HT-29 (cell line): ENCODE measurements at regions not wholly inside any gene's neighbourhood (a gene's known extent, or its start where the extent isn't known, plus 50 kb on each side); places are given as distances from the start of the nearest gene placed in this dataset.

Experiments
- DNase-seq: peaks from one replicate; pipeline ENCODE4 v3.0.0-alpha.2; 2015; ENCODE audit warnings: low spot score

DNA sequence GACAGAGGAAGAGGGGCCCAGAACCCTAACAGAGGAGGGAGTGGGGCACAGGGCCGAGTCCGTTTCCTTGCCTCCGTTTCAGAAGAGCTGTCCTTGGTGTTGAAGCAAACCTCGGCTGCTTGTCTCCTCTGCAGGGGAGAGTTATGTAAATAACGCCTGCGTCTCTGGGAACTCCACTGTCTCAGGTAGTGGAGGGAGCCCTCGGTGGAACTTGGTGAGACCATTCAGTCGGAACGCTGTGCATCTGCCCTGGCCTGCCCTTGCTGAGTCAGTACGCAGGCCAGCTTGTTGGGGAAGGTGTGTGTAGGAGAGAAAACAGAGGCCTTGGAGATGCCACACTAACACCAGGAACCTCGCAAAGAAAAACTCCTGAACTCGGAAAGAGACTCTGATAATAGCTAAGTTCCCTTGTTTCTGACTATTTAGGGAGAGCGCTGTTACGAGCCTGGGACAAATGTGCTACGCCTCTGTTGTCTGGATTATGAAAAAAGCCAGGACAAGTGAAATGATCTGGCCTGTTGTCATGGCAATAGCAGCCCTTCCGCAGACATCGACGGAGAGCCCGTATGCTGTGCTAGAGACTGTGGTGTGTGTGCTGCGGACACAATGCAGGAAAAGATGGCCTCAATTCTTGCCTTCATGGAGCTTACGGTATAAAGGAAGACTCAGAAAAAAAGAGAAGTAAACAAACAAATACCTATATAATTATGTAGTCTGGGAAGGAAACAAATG, 94.6 kb upstream of the AKT3 start:
- peak; percentile 7 for DNase-seq

DNA sequence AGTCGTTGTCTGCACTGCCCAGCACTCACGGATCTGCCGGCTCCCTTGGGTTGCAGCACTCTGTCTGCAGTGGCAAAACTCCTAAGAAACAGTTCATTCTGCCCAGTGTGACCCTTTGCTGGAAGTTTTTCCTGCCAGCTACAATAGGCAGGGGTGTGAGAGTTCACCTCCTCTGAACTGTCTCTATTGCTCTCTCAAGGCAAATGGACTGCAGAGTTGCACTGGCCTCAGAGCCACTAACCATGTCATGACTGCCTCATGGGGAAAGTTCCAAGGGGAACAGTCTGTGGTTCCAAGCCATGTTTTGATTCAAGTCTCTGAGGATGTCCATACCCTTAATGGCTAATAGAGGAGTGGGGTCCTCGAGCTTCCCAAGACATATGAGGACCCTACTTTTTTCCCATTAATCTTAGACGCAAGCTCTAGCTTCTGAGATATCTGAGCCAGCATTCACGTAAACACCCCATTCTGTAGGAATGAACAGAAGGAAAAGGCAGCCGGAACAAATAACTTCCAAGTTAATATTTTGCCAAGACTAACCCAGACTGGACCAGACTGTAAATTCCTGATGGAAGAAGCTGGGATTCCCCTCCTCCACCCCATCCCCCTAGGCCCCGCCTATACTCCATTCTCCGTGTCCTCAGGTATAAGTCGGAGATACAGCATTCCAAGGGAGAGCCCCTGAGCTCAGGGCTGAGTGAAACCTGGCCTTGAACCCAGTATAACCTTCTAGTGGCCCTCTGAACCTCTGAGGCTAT, 93.8 kb upstream of the AKT3 start:
- no peak for DNase-seq

DNA sequence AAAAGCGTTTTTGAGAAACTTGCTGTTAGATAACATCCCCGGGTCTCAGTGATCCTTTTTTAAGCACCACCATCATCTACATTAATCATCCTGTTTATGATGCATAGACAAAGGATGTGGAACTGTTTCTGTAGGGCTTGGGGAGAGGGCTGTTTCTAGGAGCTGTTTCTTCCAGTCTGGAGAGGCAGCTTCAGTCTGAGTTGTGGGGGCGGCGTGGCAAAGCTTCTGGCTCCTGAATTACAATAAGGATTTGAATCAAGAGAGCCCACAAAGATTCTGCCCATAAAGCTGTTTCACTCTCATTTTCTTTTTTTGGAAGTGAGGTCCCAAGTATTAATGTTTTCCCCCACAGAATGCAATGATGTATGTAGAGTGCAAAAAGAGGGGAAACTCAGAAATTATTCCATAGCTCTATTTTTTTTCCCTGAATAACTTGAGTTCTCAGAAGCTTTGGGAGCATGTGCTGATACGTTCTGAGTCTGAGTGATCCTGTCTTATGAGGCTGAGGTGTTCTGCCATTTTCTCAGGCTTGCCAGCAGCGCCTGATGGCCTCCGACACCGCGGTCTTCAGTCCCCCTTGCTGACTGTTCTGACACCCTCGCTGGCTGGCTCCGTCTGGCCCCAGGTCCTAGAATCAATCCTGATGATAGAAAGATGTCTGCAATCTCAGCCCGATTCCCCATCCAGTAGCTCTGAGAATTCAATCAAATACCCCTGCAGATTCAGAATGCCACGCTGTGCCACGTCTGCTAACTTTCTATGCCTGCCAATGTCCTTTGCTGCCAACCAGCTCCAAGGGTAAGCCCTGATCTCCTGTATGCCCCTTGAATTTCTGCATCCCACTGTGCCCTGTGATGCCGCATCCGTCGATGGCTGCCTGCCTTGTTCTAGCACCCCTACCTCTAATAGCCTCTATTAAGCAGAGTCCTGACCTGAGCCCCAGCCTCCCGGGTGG, 92.4 kb upstream of the AKT3 start:
- no peak for DNase-seq

DNA sequence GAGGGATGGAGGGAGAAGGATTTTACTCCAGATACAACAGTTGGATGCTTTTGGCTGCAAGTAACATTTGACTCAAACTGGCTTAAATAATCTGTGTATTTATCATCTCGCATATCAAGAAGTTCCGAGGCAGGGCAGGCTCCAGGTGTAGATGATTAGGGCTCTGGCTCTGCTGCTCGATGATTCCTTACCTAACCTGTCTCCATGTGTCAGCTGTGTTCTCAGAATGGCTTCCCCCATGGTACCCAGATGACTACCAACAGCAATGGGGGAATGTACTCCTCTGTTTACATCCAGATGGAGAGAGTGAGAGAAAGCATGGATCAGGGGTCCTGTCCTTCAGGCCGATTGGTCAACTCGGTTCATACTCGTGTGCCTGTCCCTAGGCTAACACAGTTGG, 90.4 kb upstream of the AKT3 start:
- DNase-seq = no peak

DNA sequence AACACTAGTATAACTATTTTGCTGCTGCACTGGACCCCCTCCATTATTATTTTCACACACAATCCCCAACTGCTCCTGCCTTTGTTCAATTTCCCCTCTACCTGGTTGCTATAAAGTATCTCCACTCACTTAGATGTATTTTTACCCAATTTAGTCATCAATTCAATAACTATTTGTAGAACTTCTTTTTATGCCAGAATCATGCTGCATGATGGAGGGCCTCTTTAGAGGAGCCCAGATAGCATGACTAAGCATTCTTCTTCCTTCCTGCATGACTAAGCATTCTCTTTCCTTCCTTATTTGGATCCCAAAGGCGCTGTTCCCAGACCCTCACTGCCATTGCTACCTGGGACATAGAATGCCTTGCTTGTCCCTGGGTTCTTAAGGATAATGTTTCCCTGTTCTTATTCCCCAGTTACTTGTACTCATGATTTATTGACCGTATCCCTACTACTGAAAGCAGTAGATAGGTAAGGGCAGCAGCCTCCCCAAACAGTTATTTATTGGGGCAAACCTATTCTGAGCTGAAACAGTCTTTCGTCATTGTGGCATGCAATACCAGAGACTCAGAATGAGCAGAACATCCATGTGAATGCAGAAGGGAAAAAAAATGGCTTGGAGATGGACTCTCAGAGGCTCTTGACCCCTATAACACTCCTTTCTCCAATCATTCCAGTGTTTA, 89.3 kb upstream of the AKT3 start:
- DNase-seq = no peak

DNA sequence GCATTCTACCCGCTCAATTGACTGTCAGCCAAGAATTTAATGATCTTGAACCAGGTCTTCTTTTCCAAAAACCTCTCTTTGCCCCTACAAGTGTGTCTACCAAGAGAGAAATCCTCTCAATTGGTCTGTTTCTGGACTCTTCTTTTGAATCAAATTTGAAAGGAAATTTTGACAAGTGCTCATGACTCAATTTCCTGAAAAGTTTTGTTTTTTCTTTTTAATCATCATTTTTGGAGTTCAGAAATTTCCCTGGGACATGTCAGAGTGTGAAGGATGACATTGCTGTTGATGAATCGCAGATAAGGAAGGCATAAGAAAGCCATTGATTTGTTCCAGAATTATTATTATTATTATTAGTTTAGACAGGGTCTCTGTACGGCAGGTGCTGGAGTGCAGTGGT, 88.2 kb upstream of the AKT3 start:
- no peak for DNase-seq

DNA sequence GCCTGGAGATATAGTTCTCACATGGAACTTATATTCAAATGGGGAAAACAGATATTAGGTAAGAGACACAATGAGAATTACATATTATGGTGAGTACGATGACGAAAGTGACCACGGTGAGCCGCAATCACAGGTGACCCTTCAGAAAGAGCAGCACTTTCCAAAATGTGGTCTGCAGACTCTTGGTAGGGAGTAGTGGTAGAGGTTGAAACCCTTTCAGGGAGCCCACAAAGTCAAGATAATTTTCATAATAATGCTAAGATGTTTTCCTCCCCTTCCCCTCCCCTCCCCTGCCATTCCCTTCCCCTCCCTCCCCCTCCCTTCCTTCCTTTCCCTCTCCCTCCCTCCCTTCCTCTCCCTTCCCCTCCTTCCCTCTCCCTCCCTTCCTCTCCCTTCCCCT, 83.5 kb upstream of the AKT3 start:
- no peak for DNase-seq

DNA sequence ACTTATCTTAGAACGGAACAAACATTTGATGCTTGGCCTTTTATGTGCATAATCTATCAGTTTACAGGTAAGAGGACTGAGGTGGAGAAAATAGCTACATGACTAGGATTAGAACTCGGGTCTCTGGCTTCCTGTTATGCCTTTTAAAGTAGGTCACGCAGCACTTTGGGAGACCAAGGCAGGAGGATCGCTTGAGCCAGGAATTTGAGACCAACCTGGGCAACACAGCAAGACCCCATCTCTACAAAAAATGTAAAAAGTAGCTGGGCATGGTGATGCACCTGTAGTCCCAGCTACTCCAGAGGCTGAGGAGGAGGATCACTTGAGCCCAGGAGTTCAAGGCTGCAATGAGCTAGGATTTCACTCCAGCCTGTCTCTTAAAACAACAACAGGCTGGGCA, 81.9 kb upstream of the AKT3 start:
- DNase-seq = no peak

DNA sequence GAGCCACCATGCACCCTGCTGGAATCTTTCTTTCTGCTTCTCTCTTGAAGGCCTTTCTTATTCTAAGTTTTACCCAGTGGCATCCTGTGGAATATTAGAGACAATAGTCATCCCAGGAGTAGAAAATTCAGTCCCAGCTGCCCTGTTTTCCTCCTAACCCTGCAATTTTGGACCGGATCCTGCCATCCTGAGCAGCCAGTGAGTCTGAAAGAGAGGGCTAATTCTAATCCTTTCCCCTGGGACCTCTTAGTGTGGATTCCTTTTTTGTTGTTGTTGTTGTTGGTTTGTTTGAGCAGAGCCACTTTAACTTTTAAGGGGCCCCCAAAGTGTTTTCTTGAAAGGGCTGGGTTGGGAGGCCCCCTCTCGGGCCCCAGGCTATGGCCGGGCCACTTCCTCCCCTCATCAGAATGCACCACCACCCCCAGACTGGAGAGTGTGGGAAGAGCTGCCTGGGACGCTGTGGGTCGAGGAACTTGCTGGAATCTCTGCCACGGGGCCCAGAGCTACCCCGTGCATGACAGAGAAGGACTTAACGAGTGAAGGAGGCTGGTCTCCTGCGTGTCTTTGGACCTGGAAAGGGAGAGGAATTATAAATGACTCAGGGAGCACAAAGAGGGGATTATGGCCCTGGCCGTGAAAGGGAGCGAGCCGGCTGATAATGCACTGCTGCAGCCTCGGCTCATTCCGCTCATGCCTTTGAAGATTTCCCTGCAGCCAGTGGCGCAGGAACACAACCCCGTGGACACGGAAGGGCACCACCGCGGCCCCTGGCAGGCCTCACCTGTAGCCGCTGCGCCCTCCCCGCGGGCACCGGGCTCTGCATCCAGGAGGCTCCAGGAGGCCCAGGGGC, 81.0 kb upstream of the AKT3 start:
- no peak for DNase-seq

DNA sequence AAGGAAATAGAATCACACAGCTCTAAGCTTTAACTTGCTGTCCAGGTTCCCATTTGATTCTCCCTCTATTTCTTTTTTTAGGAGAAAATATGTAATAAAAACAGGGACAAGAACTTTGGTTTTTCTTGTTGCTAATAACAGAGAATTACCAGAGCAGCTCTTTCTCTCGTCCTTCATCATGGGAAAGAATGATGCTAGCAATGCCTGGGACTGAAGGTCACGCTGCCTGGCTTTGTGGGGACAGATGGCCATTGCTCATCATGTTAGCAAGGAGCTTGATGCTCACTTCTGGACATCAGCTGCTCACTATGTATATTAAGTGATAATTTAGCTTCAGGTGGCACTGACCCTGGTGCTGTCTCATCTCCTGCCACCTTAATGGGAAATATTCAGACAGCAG, 77.3 kb upstream of the AKT3 start:
- DNase-seq = no peak

DNA sequence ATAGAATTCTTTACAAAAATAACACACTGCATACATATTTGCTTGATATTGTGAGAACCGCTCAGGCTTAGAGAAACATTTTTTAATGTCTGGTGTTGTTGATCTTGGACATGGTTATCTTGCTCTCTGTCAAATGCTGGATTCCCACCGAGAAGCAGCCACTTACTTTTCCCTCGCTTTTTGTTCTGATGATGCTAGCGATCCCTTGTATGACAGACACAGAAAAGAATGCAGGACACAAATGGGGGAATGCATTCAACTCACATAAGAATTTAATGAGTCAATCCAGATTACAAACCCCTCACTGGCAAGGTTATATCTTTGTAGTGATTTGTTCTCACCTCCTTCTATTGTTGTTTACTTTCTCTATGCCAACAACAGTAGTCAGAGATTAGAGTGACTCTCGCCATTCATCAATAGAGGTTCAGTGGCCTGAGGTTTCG, 76.8 kb upstream of the AKT3 start:
- DNase-seq = no peak

DNA sequence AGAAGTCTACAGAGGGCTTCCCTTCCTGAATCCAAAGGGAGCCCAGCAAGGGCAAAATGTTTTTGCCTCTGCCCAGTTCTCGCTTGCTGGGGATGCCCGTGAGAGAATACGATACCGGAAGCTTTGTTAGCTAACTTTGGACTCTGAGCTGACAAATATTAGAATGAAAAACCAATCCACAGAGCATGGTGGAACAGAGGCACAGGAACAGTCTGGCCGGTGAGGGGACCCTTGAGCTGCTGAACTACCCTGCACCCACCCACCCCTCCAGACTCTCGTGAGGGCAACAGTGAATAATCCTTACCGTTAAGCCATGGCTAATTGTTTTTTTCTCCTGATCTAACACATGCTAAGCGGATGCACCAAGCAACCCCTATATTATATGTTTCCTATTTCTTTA, 76.3 kb upstream of the AKT3 start:
- no peak for DNase-seq

DNA sequence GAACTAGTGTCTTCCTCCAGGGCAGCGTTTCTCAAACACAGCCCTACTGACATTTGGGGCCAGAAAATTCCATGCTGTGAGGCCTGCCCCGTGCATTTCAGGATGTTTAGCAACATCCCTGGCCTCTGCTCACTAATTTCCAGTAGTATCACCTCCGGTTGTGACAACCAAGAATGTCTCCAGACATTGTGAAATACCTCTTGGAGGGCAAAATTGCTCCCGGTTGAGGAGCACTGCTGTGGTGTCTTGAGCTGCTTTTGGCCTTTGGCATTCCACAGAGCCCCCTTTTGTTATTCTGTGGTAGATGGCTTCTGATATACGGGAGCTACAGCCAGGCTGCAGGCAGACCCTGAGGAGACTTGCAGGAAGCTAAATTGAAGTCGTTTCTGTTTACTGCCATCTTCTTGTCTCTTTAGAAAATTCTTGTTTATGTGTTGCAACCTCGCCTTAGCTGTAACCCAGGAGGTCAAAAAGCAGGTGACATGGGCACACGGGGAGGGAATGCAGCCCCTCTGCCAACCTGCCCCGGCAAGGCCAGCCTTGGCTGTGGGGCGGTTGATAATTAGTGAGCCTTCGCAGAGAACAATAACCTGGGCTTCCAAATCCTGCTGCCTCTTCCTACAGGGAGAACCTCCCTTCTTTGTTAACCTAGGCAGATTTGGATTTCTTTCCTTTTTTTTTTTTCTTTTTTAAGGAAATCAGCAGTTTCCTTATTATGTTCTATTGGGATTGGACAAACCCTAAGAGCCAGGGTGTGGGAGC, 74.7 kb upstream of the AKT3 start:
- no peak for DNase-seq

DNA sequence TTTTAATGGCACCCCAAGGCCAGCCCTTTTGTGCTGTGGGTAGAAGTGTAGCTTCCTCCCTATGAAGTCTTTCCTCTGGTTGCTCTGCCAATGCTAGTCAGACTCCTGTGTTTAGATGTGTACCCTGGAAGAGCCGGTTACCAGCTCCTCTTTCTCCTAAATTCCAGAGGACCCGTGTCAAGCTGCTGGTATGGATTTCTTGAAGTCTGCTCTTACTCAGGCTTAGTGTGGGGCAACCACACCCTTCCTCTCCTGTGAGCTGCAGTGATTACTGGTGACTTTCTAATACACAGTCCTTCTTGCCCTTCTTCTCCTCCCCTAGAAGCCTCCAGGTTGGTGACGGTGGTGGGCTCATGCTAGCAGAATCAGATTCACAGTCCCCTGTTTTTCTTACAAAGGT, 74.1 kb upstream of the AKT3 start:
- DNase-seq = no peak

DNA sequence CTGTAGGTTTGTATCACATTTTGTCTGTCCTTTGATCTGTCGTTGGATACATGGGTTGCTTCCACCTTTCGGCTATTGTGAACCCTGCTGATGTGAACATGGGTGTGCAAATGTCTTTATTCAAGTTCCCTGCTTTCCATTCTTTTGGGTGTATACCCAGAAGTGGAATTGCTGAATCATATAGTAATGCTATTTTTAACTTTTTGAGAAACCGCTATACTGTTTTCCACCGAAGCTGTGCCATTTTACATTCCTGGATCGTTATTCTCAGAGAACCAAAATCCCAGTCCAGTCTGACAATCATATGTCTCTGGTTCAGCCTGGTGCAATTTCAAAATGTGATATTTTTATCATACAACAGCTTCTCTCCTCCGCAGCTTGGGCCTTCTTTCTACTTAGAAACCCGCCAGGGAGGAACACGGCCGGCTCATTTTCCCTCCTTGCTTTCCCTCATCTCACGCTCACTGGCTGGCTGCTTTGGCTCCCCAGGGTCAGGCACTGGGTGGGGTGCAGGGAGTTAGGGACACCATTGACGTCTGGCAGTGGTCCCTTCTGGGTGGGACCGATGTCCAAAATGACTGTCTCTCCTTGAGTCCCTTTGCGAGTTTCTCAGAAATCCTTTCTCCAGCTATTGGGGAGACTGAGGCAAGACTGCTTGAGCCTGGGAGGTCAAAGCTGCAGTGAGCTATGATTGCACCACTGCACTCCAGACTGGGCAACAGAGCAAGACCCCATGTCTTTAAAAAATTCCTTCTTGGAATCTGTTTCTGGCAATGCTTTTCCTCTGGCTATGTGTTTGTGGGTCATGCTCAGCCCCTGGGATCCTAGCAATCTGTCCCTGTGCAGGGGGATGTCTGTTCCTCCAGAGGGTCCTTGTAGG, 73.5 kb upstream of the AKT3 start:
- DNase-seq = no peak

DNA sequence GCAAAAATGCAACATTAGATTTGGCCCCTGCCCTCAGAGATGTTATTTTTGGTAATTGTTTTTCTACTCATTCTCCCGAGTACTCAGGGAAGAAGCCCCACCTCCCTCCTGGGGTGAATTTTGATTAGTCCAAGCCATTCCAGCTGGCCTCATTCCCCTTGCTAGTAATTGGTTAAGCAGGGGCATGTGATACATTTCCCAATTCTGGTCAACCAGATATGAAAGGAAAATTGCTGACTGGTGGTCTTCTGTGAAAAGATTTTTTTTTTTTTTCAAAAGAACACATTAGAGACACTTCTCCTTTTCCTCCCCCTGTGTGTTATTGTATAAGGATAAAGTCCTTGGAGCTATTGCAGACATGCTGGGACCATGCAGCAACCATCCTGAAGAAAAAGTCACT, 71.1 kb upstream of the AKT3 start:
- no peak for DNase-seq

DNA sequence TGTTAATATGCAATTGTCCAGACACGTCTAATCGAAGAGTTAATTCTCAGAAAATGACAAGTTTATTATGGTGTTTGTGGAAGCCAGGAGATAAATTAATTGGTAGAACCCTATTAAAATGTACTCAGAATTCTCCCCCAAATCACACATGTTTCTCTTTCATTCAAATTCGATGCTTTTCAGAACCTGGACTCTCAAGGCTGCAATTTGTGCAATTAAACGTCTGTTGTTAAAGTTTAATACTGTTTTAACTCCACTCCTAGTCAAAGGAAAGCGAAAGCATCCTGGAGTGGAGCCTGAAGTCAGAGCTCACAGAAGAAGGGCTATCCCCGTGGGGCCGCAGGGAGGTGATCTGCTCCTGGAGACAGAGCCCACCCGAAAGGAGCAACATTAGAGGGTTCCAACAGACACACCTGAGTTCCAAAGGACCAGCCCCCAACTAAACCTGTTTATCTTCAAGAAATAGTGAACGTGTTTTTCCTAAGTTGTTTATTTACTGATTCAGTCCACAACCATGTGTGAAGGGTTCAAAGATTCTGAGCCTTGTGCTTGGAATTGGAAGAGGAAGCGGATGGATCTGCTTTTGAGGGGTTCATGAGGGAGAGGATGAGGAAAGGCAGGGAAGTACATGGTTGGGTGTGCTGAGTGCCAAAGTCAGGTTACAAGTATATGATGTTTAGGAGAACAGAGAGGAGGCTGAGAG, 68.0 kb upstream of the AKT3 start:
- no peak for DNase-seq

DNA sequence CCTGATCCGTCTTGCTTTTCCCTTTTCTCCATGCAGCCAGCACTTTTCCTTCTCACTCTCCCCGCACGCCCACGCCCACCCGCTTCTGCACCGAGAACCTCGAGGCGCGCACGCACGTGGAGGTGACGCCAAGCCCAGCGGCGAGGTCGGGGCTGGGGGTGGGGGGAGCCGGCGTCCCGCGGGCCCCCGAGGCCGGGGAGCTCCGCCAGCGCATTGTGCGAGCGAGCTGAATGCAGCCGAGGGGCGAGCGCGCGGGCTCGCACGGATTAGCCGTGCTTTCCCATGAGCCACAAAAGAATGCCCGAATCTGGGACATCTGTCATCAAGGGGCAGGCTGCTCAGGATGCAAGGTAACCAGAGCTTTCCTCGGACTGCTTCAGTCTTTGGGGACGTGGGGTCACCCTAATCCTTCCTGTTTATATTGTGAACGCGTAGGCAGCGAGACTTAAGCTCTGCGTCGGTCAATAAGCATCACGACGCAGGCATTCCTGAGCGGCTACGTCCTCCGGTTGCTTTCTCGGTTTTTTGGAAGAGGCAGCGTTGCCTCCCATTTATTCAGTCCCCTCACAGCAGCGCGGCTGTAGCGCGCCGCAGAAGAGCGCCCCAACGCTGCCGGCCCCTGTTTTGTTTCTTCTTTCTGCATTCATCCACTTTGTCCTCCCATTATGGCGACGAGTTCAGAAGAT, 67.3 kb upstream of the AKT3 start:
- DNase-seq = no peak
